Fibroblast of lung (primary cell): ENCODE measurements at regions not wholly inside any gene's neighbourhood (a gene's known extent, or its start where the extent isn't known, plus 50 kb on each side); places are given as distances from the start of the nearest gene placed in this dataset.
"Not testable (repeated sequence)": the region's sequence is repeated elsewhere in the genome, so short reads cannot be mapped to it uniquely, and the experiment has no call there.

Experiments used
- DNase-seq, 2 donors: peaks; one replicate each; pipeline versions ENCODE4 v3.0.0 to v3.0.0-alpha.2; 2010; ENCODE audit warnings: low read depth in 2 of 2
- H2AFZ ChIP-seq: 2 replicates; pipeline ENCODE4 v1.5.1; 2012; ENCODE audit warnings: low read length, control low read depth, inconsistent platforms
- H3K27ac ChIP-seq: 2 replicates; pipeline ENCODE4 v1.5.1; 2011; ENCODE audit warnings: low read length, control low read depth; ENCODE audit not compliant: insufficient read depth
- H3K27me3 ChIP-seq: 2 replicates; pipeline ENCODE4 v1.5.1; 2011; ENCODE audit warnings: mild to moderate bottlenecking, low read length; ENCODE audit not compliant: control insufficient read depth, insufficient read depth
- H3K36me3 ChIP-seq: 2 replicates; pipeline ENCODE4 v1.5.1; 2011; ENCODE audit warnings: low read length; ENCODE audit not compliant: control insufficient read depth, insufficient read depth
- H3K4me1 ChIP-seq: 2 replicates; pipeline ENCODE4 v1.5.1; 2011; ENCODE audit warnings: low read length; ENCODE audit not compliant: control insufficient read depth, insufficient read depth; ENCODE audit errors: extremely low read depth
- H3K4me2 ChIP-seq: 2 replicates; pipeline ENCODE4 v1.5.1; 2011; ENCODE audit warnings: low read length, control low read depth; ENCODE audit not compliant: insufficient read depth; ENCODE audit errors: extremely low read depth
- H3K4me3 ChIP-seq, 4 experiments: fragments of 200-600 bp in 1 of 4; sonication (generic) in 1 of 4; replicated peaks in 1 of 4; 2 replicates each; pipeline ENCODE4 v1.5.1; 2011 to 2016; ENCODE audit warnings: low read length in 4 of 4, low read depth in 3 of 4, mild to moderate bottlenecking in 3 of 4, control low read depth in 2 of 4, inconsistent platforms in 1 of 4, mixed read lengths in 1 of 4; ENCODE audit not compliant: insufficient read depth in 1 of 4; ENCODE audit errors: control extremely low read depth in 1 of 4
- H3K79me2 ChIP-seq: 2 replicates; pipeline ENCODE4 v1.5.1; 2012; ENCODE audit warnings: mild to moderate bottlenecking, low read length, inconsistent platforms; ENCODE audit not compliant: control insufficient read depth, insufficient read depth
- H3K9ac ChIP-seq: 2 replicates; pipeline ENCODE4 v1.5.1; 2011; ENCODE audit warnings: mild to moderate bottlenecking, low read length, control low read depth; ENCODE audit not compliant: insufficient read depth
- H3K9me3 ChIP-seq: 2 replicates; pipeline ENCODE4 v1.5.1; 2012; ENCODE audit warnings: low read depth, low read length; ENCODE audit not compliant: control insufficient read depth, insufficient read depth
- H4K20me1 ChIP-seq: 2 replicates; pipeline ENCODE4 v1.5.1; 2011; ENCODE audit warnings: low read length; ENCODE audit not compliant: control insufficient read depth, insufficient read depth; ENCODE audit errors: extremely low read depth
- CTCF ChIP-seq, 2 donors: IDR thresholded peaks in 1 of 2; conservative IDR thresholded peaks in 1 of 2; 1 replicate in 1 of 2; 2 replicates in 1 of 2; pipeline ENCODE4 v1.5.1; 2011 to 2012; ENCODE audit warnings: low read length in 2 of 2, control low read depth in 1 of 2, inconsistent platforms in 1 of 2, low read depth in 1 of 2, mild to moderate bottlenecking in 1 of 2
- EZH2 ChIP-seq: IDR thresholded peaks from 2 replicates; pipeline ENCODE4 v1.5.1; 2012; ENCODE audit warnings: low read length, control low read depth, mild to moderate bottlenecking; ENCODE audit errors: missing control alignments

- Histone ChIP-seq H3K27me3 (no peaks in the 10 kb centered on the region), H3K79me2 (no peaks in the 10 kb centered on the region), H3K9ac (no peak overlapping the region), H3K4me1 (no peaks in the 10 kb centered on the region), H3K36me3 (no peaks in the 10 kb centered on the region), H3K4me2 (no peak overlapping the region), H3K4me3 (no peak overlapping the region), H2AFZ (no peak overlapping the region), H3K9me3 (no peaks in the 10 kb centered on the region), H3K27ac (no peak overlapping the region), H4K20me1 (no peaks in the 10 kb centered on the region)
- DNase-seq: no peak
- TF ChIP-seq EZH2 (no peak), CTCF (conservative IDR thresholded peaks at IDR 0.05 in 1 of 2, IDR thresholded peaks at IDR 0.05 in 1 of 2; ENCODE audit: low read depth in 1 of 2, low read length in 2 of 2) (no peak)
Observed at GRCh38 chr3:28057539-28057938, 183.9 kb upstream of the CMC1 start.

- not testable (repeated sequence) for H3K36me3 ChIP-seq, H3K4me3 ChIP-seq, DNase-seq, H2AFZ ChIP-seq, H3K9me3 ChIP-seq, H3K9ac ChIP-seq, H3K27me3 ChIP-seq, H3K4me2 ChIP-seq, H3K79me2 ChIP-seq, H3K4me1 ChIP-seq, H4K20me1 ChIP-seq, H3K27ac ChIP-seq
Observed at GRCh38 chr3:28059199-28059598, 182.2 kb upstream of the CMC1 start.

- H3K4me3 ChIP-seq: no peak overlapping the region
- H3K36me3 ChIP-seq: no peaks in the 10 kb centered on the region
- DNase-seq: no peak
- H4K20me1 ChIP-seq: no peaks in the 10 kb centered on the region
- no peaks in the 10 kb centered on the region for H3K27me3 ChIP-seq
- H2AFZ ChIP-seq: no peak overlapping the region
- no peak overlapping the region for H3K9ac ChIP-seq
- no peaks in the 10 kb centered on the region for H3K9me3 ChIP-seq
- H3K4me2 ChIP-seq: no peak overlapping the region
- TF ChIP-seq CTCF (conservative IDR thresholded peaks at IDR 0.05 in 1 of 2, IDR thresholded peaks at IDR 0.05 in 1 of 2; ENCODE audit: low read depth in 1 of 2, low read length in 2 of 2) (no peak), EZH2 (no peak)
- no peak overlapping the region for H3K27ac ChIP-seq
- H3K79me2 ChIP-seq: no peaks in the 10 kb centered on the region
- H3K4me1 ChIP-seq: no peaks in the 10 kb centered on the region
Observed at GRCh38 chr3:28066020-28066419, 175.4 kb upstream of the CMC1 start.

- no peak for TF ChIP-seq EZH2
- TF ChIP-seq CTCF (conservative IDR thresholded peaks at IDR 0.05 in 1 of 2, IDR thresholded peaks at IDR 0.05 in 1 of 2; ENCODE audit: low read depth in 1 of 2, low read length in 2 of 2): no peak
Observed at GRCh38 chr3:28067014-28067413, 174.4 kb upstream of the CMC1 start.

More at GRCh38 chr3:28067014-28067413, 174.4 kb upstream of the CMC1 start:
- H3K27ac ChIP-seq: no peak overlapping the region
- DNase-seq: no peak
- no peaks in the 10 kb centered on the region for H3K79me2 ChIP-seq
- H3K4me2 ChIP-seq: no peak overlapping the region
- H3K9me3 ChIP-seq: no peaks in the 10 kb centered on the region
- H2AFZ ChIP-seq: no peak overlapping the region
- no peaks in the 10 kb centered on the region for H3K36me3 ChIP-seq
- no peaks in the 10 kb centered on the region for H3K4me1 ChIP-seq
- H3K27me3 ChIP-seq: no peaks in the 10 kb centered on the region
- H3K4me3 ChIP-seq: no peak overlapping the region
- no peaks in the 10 kb centered on the region for H4K20me1 ChIP-seq
- no peak overlapping the region for H3K9ac ChIP-seq
